Endothelial cell (in vitro differentiated cells): ENCODE measurements at regions not wholly inside any gene's neighbourhood (a gene's known extent, or its start where the extent isn't known, plus 50 kb on each side); places are given as distances from the start of the nearest gene placed in this dataset.

Experiments
- DNase-seq: peaks from one replicate; pipeline ENCODE4 v3.0.0; 2021; ENCODE audit warnings: low spot score
- H3K27ac Mint-ChIP-seq: one replicate; pipeline ENCODE4 v1.8.0; 2021; ENCODE audit warnings: mixed read lengths, inconsistent platforms; ENCODE audit not compliant: unreplicated experiment
- H3K27me3 Mint-ChIP-seq: one replicate; pipeline ENCODE4 v1.8.0; 2021; ENCODE audit warnings: mild to moderate bottlenecking, moderate library complexity, mixed read lengths, inconsistent platforms; ENCODE audit not compliant: unreplicated experiment
- H3K36me3 Mint-ChIP-seq: one replicate; pipeline ENCODE4 v1.8.0; 2021; ENCODE audit warnings: mild to moderate bottlenecking, low read depth, mixed read lengths, inconsistent platforms; ENCODE audit not compliant: unreplicated experiment
- H3K4me1 Mint-ChIP-seq: one replicate; pipeline ENCODE4 v1.8.0; 2021; ENCODE audit warnings: mild to moderate bottlenecking, mixed read lengths, inconsistent platforms; ENCODE audit not compliant: unreplicated experiment
- H3K4me3 Mint-ChIP-seq: one replicate; pipeline ENCODE4 v1.8.0; 2021; ENCODE audit warnings: mild to moderate bottlenecking, mixed read lengths, inconsistent platforms; ENCODE audit not compliant: unreplicated experiment
- H3K9me3 Mint-ChIP-seq: one replicate; pipeline ENCODE4 v1.8.0; 2021; ENCODE audit warnings: mixed read lengths, inconsistent platforms; ENCODE audit not compliant: unreplicated experiment
- TF ChIP-seq, protein P1 (sequence below): fragments of 200-600 bp; sonication (generic); IDR thresholded peaks from one replicate; pipeline ENCODE4 v1.5.0; 2021; ENCODE audit warnings: antibody characterized with exemption; ENCODE audit not compliant: unreplicated experiment

DNA sequence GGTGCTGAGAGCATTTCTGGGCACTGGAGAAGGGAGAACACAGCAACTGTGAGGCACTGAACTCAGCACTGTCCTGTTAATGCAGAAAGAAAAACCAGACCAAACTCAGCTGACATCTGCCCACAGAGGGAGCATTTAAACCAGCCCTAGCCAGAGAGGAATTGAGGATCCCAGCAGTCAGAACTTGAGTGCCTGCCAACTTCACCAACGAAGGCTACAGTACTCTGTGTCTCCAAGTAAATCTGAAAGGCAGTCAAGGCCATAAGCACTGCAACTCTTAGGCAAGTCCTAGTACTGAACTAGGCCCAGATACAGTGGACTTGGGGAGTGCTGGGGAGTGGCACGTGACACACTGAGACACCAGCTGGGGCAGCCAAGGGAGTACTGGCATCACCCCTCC lies 176.2 kb upstream of the ZC3H15 start:
- Mint-ChIP-seq H3K4me1 (peaks cover 13% of the 10 kb centered on the region), H3K36me3 (no peaks in the 10 kb centered on the region), H3K27me3 (no peaks in the 10 kb centered on the region), H3K27ac (no peak overlapping the region), H3K9me3 (no peaks in the 10 kb centered on the region), H3K4me3 (no peak overlapping the region)
- no peak for DNase-seq
- TF ChIP-seq, protein P1, sequence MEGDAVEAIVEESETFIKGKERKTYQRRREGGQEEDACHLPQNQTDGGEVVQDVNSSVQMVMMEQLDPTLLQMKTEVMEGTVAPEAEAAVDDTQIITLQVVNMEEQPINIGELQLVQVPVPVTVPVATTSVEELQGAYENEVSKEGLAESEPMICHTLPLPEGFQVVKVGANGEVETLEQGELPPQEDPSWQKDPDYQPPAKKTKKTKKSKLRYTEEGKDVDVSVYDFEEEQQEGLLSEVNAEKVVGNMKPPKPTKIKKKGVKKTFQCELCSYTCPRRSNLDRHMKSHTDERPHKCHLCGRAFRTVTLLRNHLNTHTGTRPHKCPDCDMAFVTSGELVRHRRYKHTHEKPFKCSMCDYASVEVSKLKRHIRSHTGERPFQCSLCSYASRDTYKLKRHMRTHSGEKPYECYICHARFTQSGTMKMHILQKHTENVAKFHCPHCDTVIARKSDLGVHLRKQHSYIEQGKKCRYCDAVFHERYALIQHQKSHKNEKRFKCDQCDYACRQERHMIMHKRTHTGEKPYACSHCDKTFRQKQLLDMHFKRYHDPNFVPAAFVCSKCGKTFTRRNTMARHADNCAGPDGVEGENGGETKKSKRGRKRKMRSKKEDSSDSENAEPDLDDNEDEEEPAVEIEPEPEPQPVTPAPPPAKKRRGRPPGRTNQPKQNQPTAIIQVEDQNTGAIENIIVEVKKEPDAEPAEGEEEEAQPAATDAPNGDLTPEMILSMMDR, result no peak

DNA sequence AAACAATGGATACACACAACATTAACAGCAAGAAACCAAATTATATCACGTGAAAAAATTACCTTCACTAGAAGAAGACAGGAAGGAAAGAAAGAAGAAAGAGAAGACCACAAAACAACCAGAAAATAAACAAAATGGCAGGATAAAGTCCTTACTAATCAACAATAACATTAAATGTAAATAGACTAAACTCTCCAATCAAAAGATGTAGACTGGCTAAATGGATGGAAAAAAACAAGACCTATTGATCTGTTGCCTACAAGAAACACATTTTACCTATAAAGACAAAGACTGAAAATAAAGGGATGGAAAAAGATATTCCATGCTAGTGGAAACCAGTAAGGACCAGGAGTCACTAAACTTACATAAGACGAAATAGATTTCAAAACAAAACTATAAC lies 167.0 kb upstream of the ZC3H15 start:
- Mint-ChIP-seq H3K27ac (no peak overlapping the region), H3K9me3 (peaks cover 7% of the 10 kb centered on the region), H3K27me3 (peaks cover 2% of the 10 kb centered on the region), H3K36me3 (peaks cover 6% of the 10 kb centered on the region), H3K4me1 (no peaks in the 10 kb centered on the region), H3K4me3 (no peak overlapping the region)
- no peak for DNase-seq
- TF ChIP-seq, protein P1, result no peak

DNA sequence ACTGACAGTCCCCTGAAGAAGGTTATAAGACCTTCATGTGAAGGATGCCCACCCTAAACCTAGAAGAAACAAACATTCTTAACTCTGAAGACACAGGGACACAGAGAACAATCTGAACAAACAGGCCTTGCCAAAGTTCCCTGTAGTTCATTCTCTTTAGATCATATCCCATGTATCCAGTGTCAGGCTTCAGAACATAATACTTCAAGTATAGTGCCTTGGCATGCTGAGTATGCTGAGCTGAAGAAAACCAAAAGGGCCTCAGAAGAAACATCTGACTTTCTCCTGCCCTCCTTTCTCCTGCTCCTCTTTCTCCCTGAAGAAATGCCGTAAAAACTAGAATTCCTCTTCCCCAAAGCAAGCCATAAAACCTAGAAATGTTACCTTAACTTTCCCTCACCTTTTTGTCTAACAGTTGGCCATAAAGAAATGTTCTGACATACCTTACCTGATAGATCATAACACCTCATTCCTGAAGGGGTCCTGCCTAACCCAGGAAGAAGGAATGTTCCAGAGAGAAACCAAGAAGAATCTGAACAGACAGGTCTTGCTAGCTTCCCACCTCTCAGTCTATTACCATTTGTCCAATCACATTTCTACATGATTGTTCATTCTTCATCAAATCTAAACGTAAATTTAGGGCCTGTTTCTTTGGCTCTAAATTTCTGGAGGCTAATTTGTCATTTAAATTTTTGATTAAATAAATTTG lies 160.1 kb upstream of the ZC3H15 start:
- Mint-ChIP-seq H3K9me3 (no peaks in the 10 kb centered on the region), H3K4me3 (no peak overlapping the region), H3K36me3 (no peaks in the 10 kb centered on the region), H3K27ac (no peak overlapping the region), H3K27me3 (peaks cover 3% of the 10 kb centered on the region), H3K4me1 (no peaks in the 10 kb centered on the region)
- TF ChIP-seq, protein P1, result no peak
- DNase-seq, result no peak

DNA sequence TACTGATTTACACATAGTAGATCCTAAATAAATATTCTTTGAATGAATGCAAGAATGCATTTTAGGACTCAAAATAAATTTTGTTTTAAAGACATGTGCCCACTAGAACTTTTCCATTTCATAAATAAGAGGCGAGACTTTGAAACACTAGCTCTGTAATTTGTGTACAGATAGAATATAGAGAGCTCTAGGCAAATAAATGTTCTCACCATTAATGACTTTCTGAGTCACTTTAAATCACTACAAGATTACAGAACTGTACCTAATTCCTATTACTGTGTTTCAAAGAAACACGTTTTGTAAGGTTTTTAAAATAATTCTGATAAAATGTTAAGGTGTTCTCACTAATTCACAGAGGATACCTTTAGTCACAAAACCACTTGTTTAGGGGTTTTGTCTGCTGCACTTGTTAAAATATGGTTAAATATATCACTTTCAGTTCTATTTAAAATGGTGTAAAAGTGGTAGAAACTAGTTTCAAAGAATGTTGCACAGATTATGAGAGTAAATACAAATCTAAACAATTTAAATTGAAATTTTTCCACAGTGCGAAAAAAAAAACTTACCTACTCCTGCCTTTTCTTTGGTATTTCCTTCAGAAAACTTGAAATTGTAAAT lies 158.7 kb upstream of the ZC3H15 start:
- DNase-seq, result no peak
- Mint-ChIP-seq H3K4me3 (no peak overlapping the region), H3K4me1 (no peaks in the 10 kb centered on the region), H3K27ac (no peak overlapping the region), H3K9me3 (no peaks in the 10 kb centered on the region), H3K27me3 (peaks cover 3% of the 10 kb centered on the region), H3K36me3 (no peaks in the 10 kb centered on the region)
- TF ChIP-seq, protein P1, result no peak

GRCh38 chr2:186328838-186329237 lies 157.2 kb upstream of the ZC3H15 start:
- peaks cover 3% of the 10 kb centered on the region for H3K27me3 Mint-ChIP-seq
- DNase-seq, result no peak
- TF ChIP-seq, protein P1, result no peak
- no peaks in the 10 kb centered on the region for H3K4me1 Mint-ChIP-seq
- no peak overlapping the region for H3K27ac Mint-ChIP-seq
- H3K4me3 Mint-ChIP-seq, result no peak overlapping the region
- no peaks in the 10 kb centered on the region for H3K9me3 Mint-ChIP-seq
- H3K36me3 Mint-ChIP-seq, result no peaks in the 10 kb centered on the region
